ENCODE measurements at regions not wholly inside any gene's neighbourhood (a gene's known extent, or its start where the extent isn't known, plus 50 kb on each side); places are given as distances from the start of the nearest gene placed in this dataset.

DNA sequence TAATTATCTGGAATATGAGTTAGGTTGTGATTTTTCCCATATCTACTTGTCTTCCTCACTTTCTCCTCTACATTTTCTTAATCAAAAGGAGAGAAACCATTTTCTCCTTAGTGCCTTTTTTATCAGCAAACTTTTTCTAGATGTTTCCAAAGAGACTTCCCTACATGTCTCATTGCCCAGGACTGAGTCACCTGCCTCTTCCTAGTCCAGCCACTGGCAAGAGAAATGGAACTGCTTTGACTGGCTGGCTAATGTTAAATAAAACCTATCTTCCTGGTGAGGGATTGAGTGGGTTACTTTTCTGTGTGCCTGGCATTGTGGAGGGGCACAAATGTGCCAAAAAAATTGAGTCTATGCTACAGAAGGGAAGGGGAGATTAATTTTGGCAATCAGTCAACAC is 52.1 kb upstream of the CD5L start:
- ATAC-seq (ENCODE audit: poor library complexity), result no peak
- DNase-seq, result no peak
- intact Hi-C loops (cut with DNase I), result no loop called here

DNA sequence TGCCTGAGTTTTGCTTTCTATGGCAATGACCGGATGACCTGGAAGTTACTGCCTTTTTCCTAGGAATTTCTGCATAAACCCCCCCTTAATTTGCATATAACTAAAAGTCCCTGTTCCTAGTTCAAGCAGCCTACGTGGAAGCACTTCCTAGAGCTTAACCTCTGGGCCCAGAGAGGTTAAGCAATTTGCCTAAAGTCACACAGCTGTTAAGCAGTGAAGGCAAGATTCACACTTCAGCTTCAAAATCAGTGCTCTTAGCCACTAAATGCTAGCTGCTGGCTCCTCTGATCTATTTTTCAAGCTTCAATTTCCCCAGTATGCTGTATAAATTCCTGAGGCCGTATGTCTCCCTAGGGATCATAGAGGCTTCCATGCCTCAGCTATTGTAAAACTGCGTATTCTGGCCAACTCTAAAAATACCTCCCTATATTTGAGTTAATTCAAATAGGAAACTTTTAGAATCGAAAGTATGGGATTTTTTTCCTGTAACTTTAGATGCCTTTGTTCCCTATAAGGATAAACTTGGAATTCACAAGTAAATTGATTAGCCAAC is 53.1 kb upstream of the CD5L start:
- no peak for ATAC-seq (ENCODE audit: poor library complexity)
- intact Hi-C loops (cut with DNase I), result no loop called here

DNA sequence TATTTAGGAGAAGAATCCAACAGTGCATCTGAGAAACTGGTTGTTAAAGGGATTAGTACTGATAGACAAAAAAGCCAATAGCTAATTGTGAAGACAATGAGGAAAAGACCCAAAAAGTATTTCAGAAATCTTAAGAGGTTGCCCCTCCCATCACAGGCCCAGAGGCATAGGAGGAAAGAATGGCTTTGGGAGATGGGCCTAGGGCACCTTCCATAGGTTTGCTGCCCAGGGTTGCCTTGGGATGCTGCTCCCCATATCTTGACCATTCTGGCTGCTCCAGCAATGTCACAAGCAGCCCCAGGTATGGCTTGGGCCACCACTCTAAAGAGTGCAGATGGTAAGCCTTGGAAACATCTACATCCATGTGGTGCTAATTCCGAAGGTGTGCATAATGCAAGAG is 68.7 kb upstream of the CD5L start:
- ATAC-seq (ENCODE audit: poor library complexity) (no peak), DNase-seq (no peak)
- intact Hi-C loops (cut with DNase I), result no loop called here

More for the DNA sequence above, 53.1 kb upstream of the CD5L start:
- no peak for DNase-seq

DNA sequence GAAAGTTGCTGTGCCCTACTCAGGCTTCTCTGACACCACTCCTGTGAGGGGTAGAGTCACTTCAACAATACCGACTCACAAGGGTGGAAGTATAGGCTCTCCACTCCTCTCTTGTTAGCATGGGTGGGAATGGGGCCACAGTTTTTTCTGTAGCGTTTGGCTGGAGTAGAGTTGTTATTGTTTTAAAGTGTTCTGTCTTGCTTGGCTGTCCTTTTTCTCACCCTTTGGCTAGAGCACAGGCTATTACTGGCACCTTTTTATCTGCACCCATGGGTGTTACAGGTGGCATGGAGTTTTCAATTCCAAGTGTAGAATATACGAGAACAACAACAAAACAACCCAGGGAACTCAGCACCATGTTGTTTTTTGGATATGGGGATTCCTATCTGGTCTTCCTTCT is 74.3 kb upstream of the CD5L start:
- intact Hi-C loops (cut with DNase I), result no loop called here
- no peak for DNase-seq
- ATAC-seq (ENCODE audit: poor library complexity), result peak; percentile 81

DNA sequence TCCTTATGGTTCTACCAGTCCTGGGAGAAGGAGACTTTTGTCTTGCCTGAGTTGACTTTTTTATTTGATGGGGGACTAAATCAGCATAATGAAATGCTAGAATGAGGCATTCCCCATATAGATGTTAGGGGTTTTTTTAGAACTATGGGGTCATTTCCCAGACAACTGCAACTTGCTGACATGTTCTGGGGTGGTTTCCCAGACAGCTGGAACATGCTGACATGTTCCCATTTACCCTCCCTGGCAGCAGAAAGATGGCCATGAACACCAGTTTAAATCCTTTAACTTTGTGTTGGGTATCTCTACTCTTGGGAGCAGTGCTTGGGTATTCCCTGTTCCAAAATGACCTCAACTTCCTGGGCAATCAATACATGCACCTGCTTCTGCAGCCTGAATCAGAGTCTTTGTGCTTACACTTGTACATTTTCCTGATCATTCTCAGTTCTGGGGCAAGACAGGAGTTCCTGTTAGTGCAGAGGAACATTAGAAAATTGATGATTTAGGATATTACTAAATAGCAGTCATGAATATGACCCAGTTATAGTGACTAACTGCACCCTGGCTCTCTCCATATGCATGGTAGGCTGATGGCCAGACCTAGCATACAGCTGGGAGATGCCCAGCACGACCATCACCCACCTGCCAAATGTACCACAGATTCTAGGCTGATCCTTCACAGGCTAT is 75.4 kb upstream of the CD5L start:
- no peak for DNase-seq
- intact Hi-C loops (cut with DNase I), result no loop called here

DNA sequence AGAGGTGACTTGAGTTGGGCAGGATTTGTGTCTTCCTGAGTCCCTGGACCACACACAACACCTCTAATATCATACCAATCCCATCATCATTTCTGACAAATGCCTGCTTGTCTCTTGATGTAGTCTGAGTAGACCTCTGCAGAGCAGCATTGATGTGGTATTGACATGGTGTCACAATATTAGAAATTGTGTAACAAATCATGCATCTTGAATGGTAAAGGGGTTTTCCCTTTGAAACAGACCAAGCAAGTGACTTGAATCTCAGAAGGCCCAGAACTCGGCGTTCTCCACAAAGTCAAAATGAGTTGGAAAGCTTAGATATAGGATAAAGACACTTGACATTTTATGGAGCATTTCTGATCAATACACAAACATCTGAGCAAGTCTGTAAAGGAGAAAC is 72.7 kb upstream of the KIRREL1 start:
- no peak for ATAC-seq (ENCODE audit: poor library complexity)
- intact Hi-C loops (cut with DNase I), result no loop called here
- no peak for DNase-seq

More for the DNA sequence above, 75.4 kb upstream of the CD5L start:
- peak; percentile 93 for ATAC-seq (ENCODE audit: poor library complexity)

DNA sequence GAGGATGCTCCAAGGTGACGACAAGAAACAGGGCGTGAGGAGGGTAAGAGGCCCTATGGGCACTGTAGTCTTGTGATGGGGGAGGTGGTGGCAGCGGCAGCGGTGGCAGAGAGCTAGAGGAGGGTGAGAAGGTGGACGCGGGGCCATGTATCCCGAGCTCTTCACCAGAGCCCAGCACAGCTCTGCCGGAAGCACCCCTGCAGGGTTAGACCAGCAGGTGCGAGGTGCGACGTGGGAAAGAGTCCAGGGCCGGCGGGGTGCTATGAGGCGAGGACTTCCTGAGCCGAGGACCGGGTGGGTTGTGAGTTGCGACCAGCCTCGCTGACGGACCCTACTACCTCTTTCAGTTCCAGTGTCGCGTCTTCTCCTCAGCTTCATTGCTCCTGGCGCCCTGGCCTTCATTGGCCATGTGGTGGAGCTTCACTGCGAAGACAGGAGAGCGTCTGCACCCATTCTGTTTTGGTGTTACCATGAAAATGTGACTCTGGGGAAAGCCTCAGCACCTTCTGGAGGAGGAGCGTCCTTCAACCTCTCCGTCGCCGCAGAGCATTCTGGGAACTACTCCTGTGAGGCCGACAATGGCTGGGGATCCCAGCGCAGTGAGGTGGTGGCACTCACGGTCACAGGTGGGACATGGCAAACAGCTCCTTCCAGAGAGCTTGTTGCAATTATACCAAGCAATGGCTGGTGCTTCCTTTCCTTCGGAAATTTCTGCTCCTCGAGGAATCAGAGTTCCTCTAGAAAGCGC is 67.9 kb upstream of the KIRREL1 start:
- no peak for ATAC-seq (ENCODE audit: poor library complexity)

DNA sequence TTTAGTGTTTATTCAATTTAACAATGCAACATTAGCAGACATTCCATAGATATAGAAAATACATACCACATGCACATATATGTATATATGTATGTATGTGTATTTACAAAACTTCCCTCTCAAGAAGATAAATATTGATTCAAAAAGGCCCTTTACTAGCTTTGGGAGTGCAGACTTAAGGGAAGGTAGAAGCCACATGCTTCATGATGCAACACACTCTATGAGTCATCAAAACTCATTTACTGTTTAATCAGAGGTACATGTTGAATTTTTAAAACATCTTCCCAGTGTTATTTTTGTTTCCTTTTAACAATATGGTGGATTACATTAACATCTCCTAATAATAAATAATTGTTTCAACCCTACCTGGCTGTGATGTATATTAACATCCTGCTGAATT is 61.4 kb upstream of the KIRREL1 start:
- ATAC-seq (ENCODE audit: poor library complexity) (no peak), DNase-seq (no peak)
- intact Hi-C loops (cut with DNase I), result no loop called here

More for the DNA sequence above, 67.9 kb upstream of the KIRREL1 start:
- intact Hi-C loops (cut with DNase I), result no loop called here
- DNase-seq, result no peak

DNA sequence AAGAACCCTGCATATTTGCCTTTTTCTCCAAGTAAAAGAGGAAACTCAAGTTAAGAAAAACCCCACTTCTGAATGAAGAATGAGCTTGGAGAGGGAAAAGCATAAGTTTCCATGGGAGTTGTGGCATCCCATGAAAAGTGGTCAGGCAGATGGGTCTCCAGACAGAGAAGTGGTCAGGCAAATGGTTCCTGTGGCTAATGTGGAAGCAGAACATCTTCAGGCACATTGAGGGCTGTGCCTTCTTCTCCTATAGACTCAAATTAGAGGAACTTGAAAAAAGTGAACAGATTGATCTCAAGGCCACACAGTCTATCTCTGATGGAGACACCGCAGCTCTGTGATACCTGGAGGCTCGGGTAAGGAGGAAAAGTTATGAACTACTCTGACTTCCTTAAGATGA is 55.7 kb upstream of the KIRREL1 start:
- DNase-seq (no peak), ATAC-seq (ENCODE audit: poor library complexity) (peak; percentile 36)
- intact Hi-C loops (cut with DNase I), result no loop called here

DNA sequence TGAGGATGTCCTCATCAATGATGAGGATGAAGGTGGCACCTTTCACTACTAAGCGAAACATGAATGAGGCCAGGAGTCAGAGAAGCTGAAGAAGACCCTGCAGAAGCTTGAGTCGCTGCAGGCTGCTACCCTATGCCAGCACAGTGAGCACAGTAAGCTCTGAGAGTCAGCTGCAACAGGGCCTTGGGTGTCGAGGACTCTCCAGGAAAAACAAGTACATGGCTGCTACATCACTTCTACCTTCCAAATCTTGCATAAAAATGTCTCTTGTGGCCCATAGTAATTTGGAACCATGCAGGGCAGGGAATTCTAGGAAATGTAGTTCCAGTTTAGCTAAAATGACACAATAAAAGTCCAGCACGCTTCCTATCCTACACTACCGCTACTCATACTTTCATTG is 51.5 kb upstream of the KIRREL1 start:
- DNase-seq, result no peak
- intact Hi-C loops (cut with DNase I), result no loop called here
- ATAC-seq (ENCODE audit: poor library complexity), result peak; percentile 31
